Erythroblast (primary cell): ENCODE measurements at regions not wholly inside any gene's neighbourhood (a gene's known extent, or its start where the extent isn't known, plus 50 kb on each side); places are given as distances from the start of the nearest gene placed in this dataset.
"Not testable (repeated sequence)": the region's sequence is repeated elsewhere in the genome, so short reads cannot be mapped to it uniquely, and the experiment has no call there.

Experiments used
- DNase-seq, 2 experiments: peaks; one replicate each; lab custom pipeline; 2025; lab: John Stamatoyannopoulos, UW
- GATA1 ChIP-seq: IDR thresholded peaks from 2 replicates; pipeline ENCODE4 v1.6.1; 2011; ENCODE audit warnings: low read depth, mild to moderate bottlenecking, control low read depth, low read length, moderate library complexity
- POLR2A ChIP-seq: IDR thresholded peaks from 2 replicates; pipeline ENCODE4 v1.6.1; 2011; ENCODE audit warnings: mild to moderate bottlenecking, low read length

DNA sequence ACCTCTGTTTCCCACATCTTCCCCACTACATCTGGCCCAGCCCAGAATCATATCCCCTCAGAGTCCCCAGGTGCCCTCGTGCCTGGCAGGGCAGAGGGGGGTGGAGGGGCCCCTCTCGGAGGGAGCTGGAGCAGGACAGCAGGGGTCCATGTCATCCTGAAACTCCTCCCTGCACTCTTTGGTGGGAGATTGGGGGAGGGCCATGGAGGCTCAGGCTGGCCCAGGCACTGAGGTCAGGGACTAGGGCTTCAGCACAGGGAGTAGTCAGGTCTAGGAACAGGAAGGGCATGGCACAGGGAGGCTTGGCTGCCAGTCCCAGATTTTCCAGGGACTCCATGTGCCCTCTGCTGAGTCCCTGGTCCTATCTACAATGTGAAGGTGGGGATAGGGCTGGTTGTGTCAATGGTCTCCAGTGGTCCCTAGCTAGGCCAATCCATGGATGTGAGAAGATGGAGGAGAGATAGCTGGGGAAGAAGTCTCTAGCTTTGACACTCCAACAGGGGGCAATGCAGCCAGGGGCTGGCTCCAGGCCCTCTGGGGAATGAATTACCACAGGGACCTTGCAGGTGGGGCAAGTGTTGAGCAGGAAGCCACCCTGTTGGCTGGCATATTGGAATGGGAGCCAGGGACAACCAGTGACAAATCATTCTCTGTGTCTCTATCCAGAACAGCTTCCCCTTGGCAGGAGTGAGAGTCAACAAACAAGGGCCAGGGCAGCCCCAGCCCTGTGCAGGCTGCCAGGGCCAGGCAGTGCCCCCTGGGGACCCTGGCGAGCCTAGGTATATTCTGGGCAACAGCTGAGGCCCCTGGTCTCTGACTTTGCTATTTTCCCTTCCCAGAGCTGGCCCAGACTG, 154.4 kb downstream of the EFNB1 start:
- DNase-seq: no peak
- no peak for TF ChIP-seq POLR2A

DNA sequence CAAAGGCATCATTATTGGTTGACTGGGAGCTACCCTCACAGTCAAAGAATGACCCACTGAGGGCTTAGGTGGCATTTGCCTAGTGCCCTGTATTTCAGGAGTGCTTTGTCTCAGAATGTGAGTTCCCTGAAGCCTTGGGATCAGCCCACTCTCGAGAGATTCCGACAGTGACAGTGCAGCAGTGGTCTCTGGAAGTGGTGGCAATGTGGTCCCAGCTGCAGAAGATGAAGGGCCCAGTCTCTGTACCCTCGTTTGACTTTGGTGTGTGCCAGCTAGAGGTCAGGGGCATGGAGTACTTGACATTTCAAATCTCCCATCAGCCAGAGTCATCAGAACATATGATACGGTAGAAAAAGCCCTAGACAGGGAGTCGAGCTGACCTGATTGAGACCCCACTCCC, 153.7 kb downstream of the EFNB1 start:
- DNase-seq: no peak
- TF ChIP-seq POLR2A (no peak), GATA1 (no peak)

DNA sequence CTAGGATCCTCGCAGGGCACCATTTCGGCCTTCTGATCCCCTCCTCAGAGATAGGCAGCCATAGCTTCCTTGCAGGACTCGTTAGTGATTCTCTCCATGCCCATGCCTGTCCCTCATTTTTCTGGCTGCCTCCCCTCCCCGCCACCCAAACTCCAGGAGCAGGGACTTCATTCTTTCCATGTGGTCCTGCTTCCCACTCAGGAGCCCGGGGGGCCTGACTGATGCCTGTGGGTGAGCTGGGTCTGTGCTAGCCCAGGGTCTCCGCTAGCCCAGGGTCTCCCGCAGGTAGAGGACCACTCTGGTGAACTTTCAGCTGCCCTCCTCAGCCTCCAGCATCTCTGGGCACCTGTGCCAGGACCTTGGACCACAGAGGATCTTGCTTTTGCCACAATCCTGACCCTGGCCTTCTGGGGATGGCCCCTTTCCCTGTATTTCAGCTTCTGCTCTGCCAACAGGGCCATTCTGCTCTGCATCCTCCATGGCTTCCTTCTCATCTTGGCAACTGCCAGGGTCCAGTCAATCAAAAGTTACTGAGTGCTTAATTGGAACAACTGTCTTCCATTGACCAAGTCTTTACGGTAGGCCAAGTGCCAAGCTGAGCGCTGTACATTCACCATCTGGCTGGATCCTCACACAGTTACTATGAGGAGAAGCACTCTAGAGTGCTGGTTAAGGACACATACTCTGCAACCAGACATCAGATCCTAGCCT, 152.2 kb downstream of the EFNB1 start:
- TF ChIP-seq GATA1: no peak
- no peak for TF ChIP-seq POLR2A
- no peak for DNase-seq

DNA sequence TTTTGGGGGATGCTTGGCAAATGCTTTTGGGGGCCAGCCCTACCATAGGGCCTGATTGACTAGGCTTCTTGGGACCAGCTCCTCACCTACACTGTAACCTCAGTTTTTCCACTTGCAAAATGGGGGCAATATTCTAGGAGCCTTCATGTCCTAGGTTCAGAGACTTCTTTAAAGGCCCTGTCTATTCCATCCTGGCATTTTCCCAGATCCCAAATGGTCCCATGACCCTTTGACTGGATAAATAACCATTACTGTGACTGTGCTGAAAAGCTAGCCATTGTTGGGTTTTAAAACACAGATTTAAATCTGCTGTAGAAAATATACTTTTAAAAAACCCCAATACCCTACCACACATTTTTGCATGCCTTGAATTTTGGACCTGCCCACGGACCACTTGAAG, 149.8 kb downstream of the EFNB1 start:
- TF ChIP-seq POLR2A (no peak), GATA1 (no peak)
- DNase-seq: no peak

DNA sequence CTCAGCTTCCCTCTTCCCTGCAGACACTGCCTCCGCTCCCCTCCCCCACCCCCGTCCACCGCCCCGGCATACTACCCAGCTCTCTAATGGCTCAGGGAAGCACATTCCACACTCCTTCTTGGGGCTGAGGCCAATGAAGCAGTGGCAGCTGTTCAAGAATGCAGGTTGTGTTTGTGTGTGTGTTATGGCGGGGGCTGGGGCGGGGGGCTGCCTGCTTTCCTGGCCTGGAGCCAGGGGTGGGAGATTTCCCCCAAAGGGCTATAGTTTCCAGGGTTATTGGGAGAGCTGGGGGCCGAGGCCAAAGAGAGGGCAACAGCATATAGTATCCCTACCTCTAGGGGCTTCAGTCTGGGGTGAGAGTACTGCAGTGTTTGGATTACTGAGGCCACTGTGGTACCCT, 149.4 kb downstream of the EFNB1 start:
- no peak for DNase-seq
- TF ChIP-seq POLR2A (no peak), GATA1 (no peak)

DNA sequence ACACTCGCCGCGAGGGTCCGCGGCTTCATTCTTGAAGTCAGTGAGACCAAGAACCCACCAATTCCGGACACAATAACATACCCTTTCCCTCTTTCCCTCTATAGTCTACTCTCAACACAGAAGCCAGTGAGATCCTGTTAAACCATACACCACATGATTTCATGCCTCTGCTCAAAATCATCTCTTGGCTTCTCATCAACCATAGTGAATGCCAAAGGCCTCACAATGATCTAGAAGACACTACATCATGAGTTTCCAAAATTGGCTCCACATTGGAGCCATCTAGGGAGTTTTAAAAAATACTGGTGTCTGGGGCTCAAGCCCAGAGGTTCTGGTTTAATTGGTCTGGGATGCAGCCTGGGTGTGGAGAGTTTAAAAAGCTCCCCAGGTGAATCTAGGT, 124.5 kb downstream of the EFNB1 start:
- no peak for TF ChIP-seq GATA1
- no peak for TF ChIP-seq POLR2A
- DNase-seq: no peak

DNA sequence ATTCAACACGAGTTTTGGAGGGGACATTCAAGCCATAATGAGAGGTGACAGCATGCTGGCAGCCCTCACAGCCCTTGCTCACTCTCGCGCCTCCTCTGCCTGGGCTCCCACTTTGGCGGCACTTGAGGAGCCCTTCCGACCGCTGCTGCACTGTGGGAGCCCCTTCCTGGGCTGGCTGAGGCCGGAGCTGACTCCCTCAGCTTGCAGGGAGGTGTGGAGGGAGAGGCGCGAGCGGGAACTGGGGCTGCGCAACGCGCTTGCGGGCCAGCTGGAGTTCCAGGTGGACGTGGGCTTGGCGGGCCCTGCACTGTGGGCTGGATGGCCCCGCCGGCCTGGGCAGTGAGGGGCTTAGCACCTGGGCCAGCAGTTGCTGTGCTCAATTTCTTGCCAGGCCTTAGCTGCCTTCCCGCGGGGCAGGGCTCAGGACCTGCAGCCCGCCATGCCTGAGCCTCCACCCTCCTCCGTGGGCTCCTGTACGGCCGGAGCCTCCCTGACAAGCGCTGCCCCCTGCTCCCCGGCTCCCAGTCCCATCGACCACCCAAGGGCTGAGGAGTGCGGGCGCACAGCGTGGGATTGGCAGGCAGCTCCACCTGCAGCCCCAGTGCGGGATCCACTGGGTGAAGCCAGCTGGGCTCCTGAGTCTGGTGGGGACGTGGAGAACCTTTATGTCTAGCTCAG, 123.3 kb downstream of the EFNB1 start:
- DNase-seq: not testable (repeated sequence)

DNA sequence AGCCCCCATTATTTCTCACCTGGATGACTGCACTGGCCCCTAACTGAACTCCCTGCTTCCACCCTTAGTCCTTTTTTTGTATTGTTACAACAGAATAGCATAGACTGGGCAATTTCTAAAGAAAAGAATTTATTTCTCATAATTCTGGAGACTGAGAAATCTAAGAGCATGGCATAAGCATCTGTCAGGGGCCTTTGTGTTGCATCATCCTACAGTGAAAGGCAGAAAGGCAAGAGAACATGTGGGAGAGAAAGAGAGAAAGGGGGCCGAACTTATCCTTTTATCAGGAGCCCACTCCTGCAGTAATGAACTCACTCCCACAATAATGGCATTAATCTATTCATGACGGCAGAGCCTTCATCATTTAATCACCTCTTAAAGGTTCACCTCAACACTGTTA, 122.1 kb downstream of the EFNB1 start:
- TF ChIP-seq POLR2A (no peak), GATA1 (no peak)
- no peak for DNase-seq

DNA sequence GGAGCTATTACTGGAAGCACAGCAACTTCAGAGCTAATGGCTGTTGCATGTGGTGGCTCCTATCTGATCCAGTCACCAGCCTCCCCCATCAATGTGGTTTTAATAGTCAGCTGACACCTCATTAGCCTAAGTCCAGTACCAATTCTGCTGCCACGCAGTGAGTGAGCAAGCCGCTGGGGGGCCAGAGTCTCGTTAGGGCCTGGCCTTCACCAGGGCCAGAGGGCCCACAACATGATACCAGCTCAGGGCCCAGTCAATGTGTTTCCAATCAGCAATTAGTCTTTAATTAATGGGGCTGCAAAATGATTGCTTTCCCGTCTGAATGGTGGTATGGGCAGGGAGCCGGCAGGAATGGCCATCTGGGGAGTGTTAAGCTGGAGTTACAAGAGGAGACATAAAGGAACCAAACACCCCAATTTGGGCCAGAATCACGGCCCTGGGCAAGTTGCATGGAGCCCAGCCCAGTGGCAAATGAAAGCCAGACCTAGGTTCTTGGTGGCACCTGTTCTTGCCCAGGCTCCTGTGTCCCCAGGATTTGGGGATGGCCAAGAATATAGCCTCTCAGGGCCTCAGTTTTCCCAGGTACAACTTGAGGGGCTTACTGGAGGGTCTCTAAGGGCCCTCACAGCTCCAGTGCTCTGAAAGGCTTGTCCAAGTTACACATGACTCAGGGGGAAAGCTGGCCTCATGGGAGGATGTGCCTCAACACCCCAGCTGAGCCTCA, 119.2 kb downstream of the EFNB1 start:
- DNase-seq: peak in 1 of 2 experiments; percentile 8
- TF ChIP-seq GATA1 (no peak), POLR2A (no peak)

DNA sequence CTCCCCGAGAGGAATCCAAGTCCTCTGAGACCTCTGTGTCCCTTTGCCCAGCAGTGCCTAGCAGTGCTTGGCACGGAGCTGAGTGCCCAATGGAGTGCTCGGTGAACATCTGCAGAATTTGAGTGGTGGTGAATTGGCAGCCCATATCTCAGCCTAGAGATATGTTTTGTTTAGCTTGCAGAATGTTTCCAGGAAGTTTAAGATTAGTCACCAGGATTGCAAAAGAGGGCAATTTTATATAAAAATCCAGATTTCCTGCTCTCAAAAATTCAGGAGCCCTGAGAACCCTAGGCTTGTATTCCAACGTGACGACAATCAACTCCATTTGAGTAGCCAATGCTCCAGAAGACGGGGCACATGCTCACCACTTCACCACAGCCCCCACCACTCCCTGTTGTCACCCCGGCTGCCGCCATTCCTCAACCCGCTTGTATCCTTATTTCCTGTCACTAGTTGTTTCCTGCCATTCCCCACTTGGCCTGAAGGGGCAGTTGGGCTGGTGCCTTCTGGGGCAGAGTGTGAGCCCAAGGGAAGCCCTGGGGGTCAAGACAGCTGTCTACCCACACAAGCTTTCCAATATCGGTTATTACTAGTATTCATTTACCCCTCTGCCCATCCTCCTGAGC, 116.9 kb downstream of the EFNB1 start:
- peak; percentile 3 to 10 for DNase-seq

DNA sequence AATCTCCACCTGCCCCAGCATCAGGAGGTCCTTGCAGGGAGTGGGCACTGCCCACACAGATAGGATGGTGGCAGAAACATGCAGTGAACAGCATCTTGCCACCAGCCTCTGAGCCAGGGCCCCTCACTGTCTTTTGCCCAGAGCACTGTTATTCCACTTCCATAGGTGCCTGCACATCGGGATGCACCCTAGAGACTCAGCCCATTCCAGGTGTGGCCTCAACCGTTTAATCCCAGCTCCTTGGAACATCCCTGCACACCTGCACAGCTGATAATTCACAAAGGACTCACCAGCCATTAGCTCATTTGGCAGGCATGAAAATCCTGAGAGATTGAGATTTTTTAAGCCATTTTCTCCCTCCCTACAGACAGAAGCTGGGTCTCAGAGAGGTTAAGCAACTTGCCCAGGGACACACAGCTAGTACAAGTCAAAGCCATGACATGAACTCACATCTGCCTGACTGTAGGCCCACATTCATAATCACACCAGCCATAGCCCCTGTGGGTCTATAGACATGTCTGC, 116.3 kb downstream of the EFNB1 start:
- TF ChIP-seq POLR2A (no peak), GATA1 (no peak)
- DNase-seq: no peak

More for the DNA sequence above, 116.9 kb downstream of the EFNB1 start:
- TF ChIP-seq GATA1 (no peak), POLR2A (no peak)

DNA sequence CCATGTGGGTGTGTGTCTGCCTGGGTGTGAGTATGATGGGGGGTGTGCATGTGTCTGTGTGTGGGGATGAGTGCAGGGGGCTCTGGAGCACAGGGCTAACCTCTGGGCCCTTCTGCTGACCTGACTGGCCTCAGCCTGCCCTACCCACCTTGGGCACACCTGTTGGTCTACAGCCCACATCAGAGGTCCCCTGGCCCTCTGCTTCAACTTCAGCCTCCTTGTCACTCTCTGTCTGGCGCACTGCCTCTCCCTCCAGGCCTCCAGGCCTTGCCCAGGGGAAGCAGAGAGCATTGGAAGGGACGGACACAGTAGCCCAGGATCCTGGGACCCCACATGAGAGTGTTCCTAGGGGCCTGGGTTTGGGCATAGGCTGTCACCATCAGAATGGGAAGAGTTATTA, 115.4 kb downstream of the EFNB1 start:
- TF ChIP-seq POLR2A: no peak
- no peak for TF ChIP-seq GATA1
- no peak for DNase-seq

DNA sequence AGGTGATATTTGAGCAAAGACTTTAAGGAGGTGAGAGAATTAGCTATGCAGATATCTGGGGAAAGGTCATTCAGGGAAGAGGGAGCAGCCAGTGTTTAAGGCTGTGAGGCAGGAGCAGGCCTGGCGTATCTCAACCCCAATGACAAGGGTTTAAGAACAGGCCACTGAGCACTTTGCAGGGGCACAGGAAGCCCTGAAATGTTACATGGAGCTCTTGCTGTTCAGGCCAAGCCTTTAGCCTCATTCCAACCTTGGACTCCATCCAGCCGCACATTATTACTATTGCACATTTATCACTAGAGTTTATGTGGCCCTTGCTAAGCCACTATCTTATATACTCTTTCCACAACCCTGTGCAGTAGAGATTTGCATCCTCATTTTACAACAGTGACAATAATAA, 114.0 kb downstream of the EFNB1 start:
- no peak for TF ChIP-seq GATA1
- TF ChIP-seq POLR2A: no peak
- no peak for DNase-seq
